Nephron progenitor cell (in vitro differentiated cells): ENCODE measurements at regions not wholly inside any gene's neighbourhood (a gene's known extent, or its start where the extent isn't known, plus 50 kb on each side); places are given as distances from the start of the nearest gene placed in this dataset.

Experiments used
- DNase-seq: peaks from one replicate; pipeline ENCODE4 v3.0.0; 2021
- H3K27ac Mint-ChIP-seq: 2 replicates; pipeline ENCODE4 v1.8.0; 2021; ENCODE audit warnings: mild to moderate bottlenecking, moderate library complexity, mixed read lengths
- H3K27me3 Mint-ChIP-seq: 2 replicates; pipeline ENCODE4 v1.8.0; 2021; ENCODE audit warnings: mild to moderate bottlenecking, low read depth, mixed read lengths; ENCODE audit not compliant: poor library complexity
- H3K36me3 Mint-ChIP-seq: 2 replicates; pipeline ENCODE4 v1.8.0; 2021; ENCODE audit warnings: low read depth, mixed read lengths
- H3K4me1 Mint-ChIP-seq: 2 replicates; pipeline ENCODE4 v1.8.0; 2021; ENCODE audit warnings: mixed read lengths
- H3K4me3 Mint-ChIP-seq: 2 replicates; pipeline ENCODE4 v1.8.0; 2021; ENCODE audit warnings: mild to moderate bottlenecking, moderate library complexity, mixed read lengths
- H3K9me3 Mint-ChIP-seq: 2 replicates; pipeline ENCODE4 v1.8.0; 2021; ENCODE audit warnings: mild to moderate bottlenecking, moderate library complexity, mixed read lengths
- TF ChIP-seq, protein P1 (sequence below): fragments of 200-600 bp; sonication (generic); IDR thresholded peaks from 2 replicates; pipeline ENCODE4 v1.5.0; 2021; ENCODE audit warnings: antibody characterized with exemption

- TF ChIP-seq, protein P1, sequence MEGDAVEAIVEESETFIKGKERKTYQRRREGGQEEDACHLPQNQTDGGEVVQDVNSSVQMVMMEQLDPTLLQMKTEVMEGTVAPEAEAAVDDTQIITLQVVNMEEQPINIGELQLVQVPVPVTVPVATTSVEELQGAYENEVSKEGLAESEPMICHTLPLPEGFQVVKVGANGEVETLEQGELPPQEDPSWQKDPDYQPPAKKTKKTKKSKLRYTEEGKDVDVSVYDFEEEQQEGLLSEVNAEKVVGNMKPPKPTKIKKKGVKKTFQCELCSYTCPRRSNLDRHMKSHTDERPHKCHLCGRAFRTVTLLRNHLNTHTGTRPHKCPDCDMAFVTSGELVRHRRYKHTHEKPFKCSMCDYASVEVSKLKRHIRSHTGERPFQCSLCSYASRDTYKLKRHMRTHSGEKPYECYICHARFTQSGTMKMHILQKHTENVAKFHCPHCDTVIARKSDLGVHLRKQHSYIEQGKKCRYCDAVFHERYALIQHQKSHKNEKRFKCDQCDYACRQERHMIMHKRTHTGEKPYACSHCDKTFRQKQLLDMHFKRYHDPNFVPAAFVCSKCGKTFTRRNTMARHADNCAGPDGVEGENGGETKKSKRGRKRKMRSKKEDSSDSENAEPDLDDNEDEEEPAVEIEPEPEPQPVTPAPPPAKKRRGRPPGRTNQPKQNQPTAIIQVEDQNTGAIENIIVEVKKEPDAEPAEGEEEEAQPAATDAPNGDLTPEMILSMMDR = no peak
- Mint-ChIP-seq H3K27ac (no peak overlapping the region), H3K4me1 (no peaks in the 10 kb centered on the region), H3K36me3 (no peaks in the 10 kb centered on the region), H3K4me3 (no peak overlapping the region), H3K27me3 (peaks cover 8% of the 10 kb centered on the region), H3K9me3 (peaks cover 2% of the 10 kb centered on the region)
- no peak for DNase-seq
Observed at GRCh38 chr14:22225516-22226140, 363.4 kb downstream of the DAD1 start.

GRCh38 chr14:22221508-22221907 is 367.5 kb downstream of the DAD1 start:
- peaks cover 4% of the 10 kb centered on the region for H3K27me3 Mint-ChIP-seq
- no peaks in the 10 kb centered on the region for H3K4me1 Mint-ChIP-seq
- H3K4me3 Mint-ChIP-seq = no peak overlapping the region
- no peaks in the 10 kb centered on the region for H3K9me3 Mint-ChIP-seq
- TF ChIP-seq, protein P1 = peak; percentile 21
- DNase-seq = no peak
- no peak overlapping the region for H3K27ac Mint-ChIP-seq
- no peaks in the 10 kb centered on the region for H3K36me3 Mint-ChIP-seq

DNA sequence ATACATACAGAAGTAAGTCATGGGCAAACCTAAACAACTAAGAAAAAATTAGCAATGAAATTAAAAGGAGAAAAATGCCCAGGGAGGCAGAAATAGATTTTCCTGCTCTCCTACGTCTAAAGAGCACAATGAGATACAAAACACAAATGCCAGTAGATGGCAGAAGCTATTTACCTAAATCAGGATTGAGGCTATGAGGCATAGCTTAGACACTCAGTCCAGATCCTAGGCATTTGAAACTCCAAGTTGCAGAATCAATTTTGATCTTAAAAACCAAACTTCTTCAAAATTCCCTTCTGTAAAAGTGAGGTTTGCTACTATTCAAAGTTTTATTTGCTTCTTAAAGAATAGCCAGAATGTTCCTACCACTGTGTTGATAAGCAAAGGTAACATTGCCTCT is 368.6 kb downstream of the DAD1 start:
- TF ChIP-seq, protein P1 = no peak
- Mint-ChIP-seq H3K4me3 (no peak overlapping the region), H3K36me3 (no peaks in the 10 kb centered on the region), H3K9me3 (no peaks in the 10 kb centered on the region), H3K27ac (no peak overlapping the region), H3K4me1 (no peaks in the 10 kb centered on the region), H3K27me3 (peaks cover 4% of the 10 kb centered on the region)
- DNase-seq = no peak

GRCh38 chr14:22218728-22219127 is 370.3 kb downstream of the DAD1 start:
- no peaks in the 10 kb centered on the region for H3K9me3 Mint-ChIP-seq
- TF ChIP-seq, protein P1 = no peak

GRCh38 chr14:22213120-22213519 is 375.9 kb downstream of the DAD1 start:
- TF ChIP-seq, protein P1 = no peak
- Mint-ChIP-seq H3K27ac (no peak overlapping the region), H3K9me3 (no peaks in the 10 kb centered on the region), H3K36me3 (no peaks in the 10 kb centered on the region), H3K4me1 (no peaks in the 10 kb centered on the region), H3K4me3 (no peak overlapping the region), H3K27me3 (no peaks in the 10 kb centered on the region)
- no peak for DNase-seq

More at GRCh38 chr14:22218728-22219127, 370.3 kb downstream of the DAD1 start:
- H3K36me3 Mint-ChIP-seq = no peaks in the 10 kb centered on the region
- DNase-seq = no peak
- no peaks in the 10 kb centered on the region for H3K4me1 Mint-ChIP-seq
- no peak overlapping the region for H3K4me3 Mint-ChIP-seq
- H3K27me3 Mint-ChIP-seq = peaks cover 4% of the 10 kb centered on the region
- no peak overlapping the region for H3K27ac Mint-ChIP-seq

DNA sequence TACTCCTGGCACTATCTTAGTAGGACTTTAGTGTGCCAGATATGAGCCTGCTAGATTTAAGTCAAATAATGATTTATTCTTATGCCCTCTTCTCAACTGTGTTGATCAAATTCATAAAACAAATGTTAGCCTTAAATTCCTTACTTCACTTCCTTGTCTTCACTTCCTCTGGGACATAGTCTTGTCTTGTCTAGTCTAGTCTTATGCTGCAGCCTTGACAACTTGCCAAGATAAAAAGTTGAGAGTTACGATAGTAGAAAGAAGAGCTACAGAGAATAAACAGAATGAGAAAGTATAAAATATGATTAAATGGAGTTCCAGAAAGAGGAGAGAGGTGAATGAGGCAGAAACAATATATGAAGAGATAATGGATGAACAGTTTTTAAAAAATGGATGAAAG is 378.1 kb downstream of the DAD1 start:
- no peak overlapping the region for H3K27ac Mint-ChIP-seq

More for the DNA sequence above, 378.1 kb downstream of the DAD1 start:
- DNase-seq = no peak
- H3K36me3 Mint-ChIP-seq = no peaks in the 10 kb centered on the region
- H3K9me3 Mint-ChIP-seq = no peaks in the 10 kb centered on the region
- H3K4me1 Mint-ChIP-seq = no peaks in the 10 kb centered on the region
- TF ChIP-seq, protein P1 = no peak
- no peaks in the 10 kb centered on the region for H3K27me3 Mint-ChIP-seq
- H3K4me3 Mint-ChIP-seq = no peak overlapping the region
